GM13977 (cell line): ENCODE measurements at regions not wholly inside any gene's neighbourhood (a gene's known extent, or its start where the extent isn't known, plus 50 kb on each side); places are given as distances from the start of the nearest gene placed in this dataset.
"Not testable (repeated sequence)": the region's sequence is repeated elsewhere in the genome, so short reads cannot be mapped to it uniquely, and the experiment has no call there.

ENCODE experiments used
- DNase-seq: peaks from one replicate; pipeline ENCODE4 v3.0.0; 2012; ENCODE audit warnings: low spot score
- CTCF ChIP-seq: IDR thresholded peaks from 2 replicates; pipeline ENCODE4 v1.5.1; 2012; ENCODE audit warnings: mild to moderate bottlenecking, control low read depth; ENCODE audit not compliant: insufficient read depth; ENCODE audit errors: extremely low read depth, missing control alignments
- in situ Hi-C: fragments of 300-500 bp; cut with MboI; formaldehyde crosslinking; loops from one replicate; pipeline ENCODE4 v1.12.0; 2022; ENCODE audit warnings: low sequenced_read_pairs, low pct_unique_long_range_greater_than_20kb, mixed read lengths, inconsistent platforms; ENCODE audit not compliant: unreplicated experiment

DNA sequence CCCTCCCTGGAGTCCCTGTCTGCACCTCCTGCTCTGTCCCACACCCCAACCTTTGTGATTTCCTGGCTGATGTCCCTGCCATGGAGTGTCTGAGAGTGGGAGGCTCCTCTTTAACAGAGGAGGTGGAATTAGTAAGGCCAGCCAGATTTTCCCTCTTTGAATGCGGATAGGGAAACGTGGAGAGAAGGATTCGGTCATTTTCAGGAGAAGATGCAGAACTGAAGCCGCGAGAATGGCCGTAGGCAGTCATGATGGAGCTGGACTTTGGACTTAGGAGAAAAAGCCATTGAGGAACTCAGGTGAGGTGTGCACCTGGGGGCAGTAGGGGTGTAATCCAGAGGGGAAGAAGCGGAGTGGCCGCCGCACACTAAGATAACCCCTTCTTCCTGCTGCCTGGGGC lies 138.1 kb upstream of the ATP10A start:
- in situ Hi-C loops = no loop called here
- no peak for DNase-seq
- no peak for TF ChIP-seq CTCF

DNA sequence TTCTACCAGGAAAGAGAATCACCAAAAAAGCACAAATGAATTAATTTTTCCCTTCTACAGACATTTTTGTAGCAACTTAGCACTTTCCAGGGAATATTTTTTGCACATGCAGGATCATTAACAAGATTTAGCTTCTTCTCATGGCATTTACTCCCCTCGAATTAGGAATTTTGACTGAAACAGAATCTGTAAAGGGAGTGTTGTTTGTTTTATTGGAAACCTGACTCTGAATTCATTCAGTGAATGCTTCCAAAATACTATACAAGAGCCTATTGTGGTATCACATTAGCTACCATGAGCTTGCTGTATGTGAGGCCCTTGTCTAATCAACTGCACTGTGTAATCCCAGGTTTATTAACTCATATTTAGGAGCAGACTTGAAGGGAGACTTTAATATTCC lies 130.4 kb upstream of the ATP10A start:
- in situ Hi-C loops = no loop called here
- no peak for TF ChIP-seq CTCF
- DNase-seq = no peak

DNA sequence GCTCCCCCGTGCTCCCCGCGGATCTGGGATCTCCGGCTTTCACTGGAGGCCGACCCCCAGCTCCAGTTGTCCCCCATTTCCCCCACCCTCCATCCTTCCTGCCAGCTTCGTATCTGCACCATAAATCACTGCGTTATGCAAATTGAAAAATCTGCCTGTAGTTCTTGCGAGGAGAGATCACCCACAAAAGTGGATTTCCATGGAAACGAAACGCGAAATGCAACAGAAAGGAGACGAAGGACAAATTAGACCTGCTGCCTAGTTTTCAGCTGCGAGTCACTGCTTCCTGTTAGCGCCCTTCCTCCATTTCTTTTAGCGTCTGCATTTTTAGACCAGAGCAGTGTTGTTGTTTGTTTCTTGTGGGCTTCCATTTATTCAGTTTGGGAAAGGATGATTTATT lies 127.1 kb upstream of the ATP10A start:
- in situ Hi-C loops = no loop called here
- no peak for TF ChIP-seq CTCF
- DNase-seq = no peak

DNA sequence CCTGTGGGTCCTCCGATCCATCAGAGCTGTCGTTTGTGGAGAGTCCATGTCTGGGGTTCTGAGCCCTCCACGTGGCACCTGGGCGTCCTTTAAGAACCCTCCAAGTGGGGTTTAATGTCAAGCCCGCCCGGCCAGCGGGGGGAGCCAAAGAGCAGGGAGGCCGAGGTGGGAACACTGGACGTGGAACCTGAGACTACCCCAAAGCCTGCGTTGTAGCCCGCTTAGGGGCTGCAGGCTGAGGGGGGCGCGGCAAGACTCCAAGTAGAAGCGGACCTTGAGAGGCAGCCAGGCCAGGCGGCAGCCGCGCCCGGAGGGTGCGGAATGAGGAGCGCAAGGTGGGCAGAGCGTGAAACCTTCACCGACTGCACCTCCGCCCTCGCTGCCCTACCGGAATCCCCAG lies 126.2 kb upstream of the ATP10A start:
- in situ Hi-C loops = no loop called here
- no peak for DNase-seq
- TF ChIP-seq CTCF = no peak

GRCh38 chr15:25988716-25989115 lies 125.6 kb upstream of the ATP10A start:
- DNase-seq, in situ Hi-C loops: not testable (repeated sequence)

GRCh38 chr15:25987638-25988037 lies 124.5 kb upstream of the ATP10A start:
- DNase-seq = no peak
- in situ Hi-C loops = no loop called here
- TF ChIP-seq CTCF = no peak

GRCh38 chr15:25985165-25985564 lies 122.0 kb upstream of the ATP10A start:
- TF ChIP-seq CTCF = no peak
- no peak for DNase-seq
- in situ Hi-C loops = no loop called here
